Upper lobe of left lung (tissue), 6 donors: ENCODE measurements at regions not wholly inside any gene's neighbourhood (a gene's known extent, or its start where the extent isn't known, plus 50 kb on each side); places are given as distances from the start of the nearest gene placed in this dataset.

Experiments
- ATAC-seq, 2 donors: fragments of 200-7000 bp; cut with Tn5 transposase; one replicate each; pipeline ENCODE4 v1.9.1; 2022; ENCODE audit warnings: mild to moderate bottlenecking in 2 of 2, moderate library complexity in 2 of 2; ENCODE audit not compliant: low FRiP score in 2 of 2
- DNase-seq, 2 donors: peaks; one replicate each; pipeline ENCODE4 v3.0.0-alpha.2; 2019 to 2020
- H3K27ac ChIP-seq, 4 donors: fragments of 200-600 bp; sonication (generic); one replicate each; pipeline ENCODE4 v1.5.1; 2016 to 2019
- H3K27me3 ChIP-seq, 4 donors: fragments of 200-600 bp; sonication (generic); one replicate each; pipeline ENCODE4 v1.5.1; 2017 to 2019
- H3K36me3 ChIP-seq, 4 donors: fragments of 200-600 bp; sonication (generic); one replicate each; pipeline ENCODE4 v1.5.1; 2016 to 2019
- H3K4me1 ChIP-seq, 4 donors: fragments of 200-600 bp; sonication (generic); one replicate each; pipeline ENCODE4 v1.5.1; 2018 to 2019
- H3K4me3 ChIP-seq, 4 donors: fragments of 200-600 bp; sonication (generic); one replicate each; pipeline ENCODE4 v1.5.1; 2017 to 2019; ENCODE audit warnings: mild to moderate bottlenecking in 2 of 4, moderate library complexity in 1 of 4
- H3K9me3 ChIP-seq, 4 donors: fragments of 200-600 bp; sonication (generic); one replicate each; pipeline ENCODE4 v1.5.1; 2018 to 2019
- EP300 ChIP-seq, 4 donors: sonication (generic); formaldehyde crosslinking; IDR thresholded peaks; one replicate each; pipeline ENCODE4 v1.5.1; 2017; ENCODE audit warnings: antibody characterized with exemption in 4 of 4, control low read depth in 2 of 4
- POLR2A ChIP-seq, 4 donors: fragments of 450-650 bp; IDR thresholded peaks; one replicate each; pipeline ENCODE4 v1.5.1; 2016 to 2017; ENCODE audit warnings: antibody characterized with exemption in 4 of 4, mild to moderate bottlenecking in 2 of 4
- POLR2AphosphoS5 ChIP-seq, 2 donors: sonication (generic); formaldehyde crosslinking; IDR thresholded peaks; one replicate each; pipeline ENCODE4 v1.5.1; 2017; ENCODE audit warnings: antibody characterized with exemption in 2 of 2
- WGBS, 2 donors: methylation state at CpG; one replicate each; pipeline ENCODE4 v1.1.5; 2017 to 2018; 5-methylcytosine and 5-hydroxymethylcytosine counted together
- TF ChIP-seq, protein P1 (sequence below), 6 experiments: fragments of 450-650 bp in 4 of 6; fragments of 200-600 bp in 2 of 6; sonication (generic) in 2 of 6; IDR thresholded peaks; one replicate each; pipeline ENCODE4 v1.5.1; 2016 to 2019; ENCODE audit warnings: antibody characterized with exemption in 6 of 6
- donor health status: DM: no; HTN: no; CAD: no; lungs with moderate emphysema.
- donor health status: DM: no; HTN: yes; CAD: no; lungs with severe emphysema.

DNA sequence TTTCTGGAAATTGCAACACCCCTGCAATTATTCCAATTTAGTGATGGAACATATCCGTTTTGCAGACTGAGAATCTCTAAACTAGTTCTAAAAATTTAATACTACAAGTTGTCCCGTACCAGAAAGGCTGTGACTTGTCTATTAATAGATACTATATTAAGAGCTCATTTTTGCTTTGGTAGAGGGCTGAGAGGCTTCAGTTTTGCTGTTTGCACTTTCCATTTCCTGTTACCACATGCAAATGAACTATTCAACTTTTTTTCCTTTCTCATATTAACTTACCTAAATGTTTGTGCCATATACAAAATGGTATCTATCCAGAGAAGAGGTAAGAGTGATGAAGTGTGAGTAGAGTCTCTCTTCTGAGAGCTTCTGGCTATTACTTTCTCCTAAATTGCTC, 101.5 kb upstream of the CRBN start:
- no peak for TF ChIP-seq EP300 (IDR thresholded peaks at IDR 0.05)
- TF ChIP-seq, protein P1, sequence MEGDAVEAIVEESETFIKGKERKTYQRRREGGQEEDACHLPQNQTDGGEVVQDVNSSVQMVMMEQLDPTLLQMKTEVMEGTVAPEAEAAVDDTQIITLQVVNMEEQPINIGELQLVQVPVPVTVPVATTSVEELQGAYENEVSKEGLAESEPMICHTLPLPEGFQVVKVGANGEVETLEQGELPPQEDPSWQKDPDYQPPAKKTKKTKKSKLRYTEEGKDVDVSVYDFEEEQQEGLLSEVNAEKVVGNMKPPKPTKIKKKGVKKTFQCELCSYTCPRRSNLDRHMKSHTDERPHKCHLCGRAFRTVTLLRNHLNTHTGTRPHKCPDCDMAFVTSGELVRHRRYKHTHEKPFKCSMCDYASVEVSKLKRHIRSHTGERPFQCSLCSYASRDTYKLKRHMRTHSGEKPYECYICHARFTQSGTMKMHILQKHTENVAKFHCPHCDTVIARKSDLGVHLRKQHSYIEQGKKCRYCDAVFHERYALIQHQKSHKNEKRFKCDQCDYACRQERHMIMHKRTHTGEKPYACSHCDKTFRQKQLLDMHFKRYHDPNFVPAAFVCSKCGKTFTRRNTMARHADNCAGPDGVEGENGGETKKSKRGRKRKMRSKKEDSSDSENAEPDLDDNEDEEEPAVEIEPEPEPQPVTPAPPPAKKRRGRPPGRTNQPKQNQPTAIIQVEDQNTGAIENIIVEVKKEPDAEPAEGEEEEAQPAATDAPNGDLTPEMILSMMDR (IDR thresholded peaks at IDR 0.05) = no peak
- TF ChIP-seq POLR2AphosphoS5 (IDR thresholded peaks at IDR 0.05) = no peak
- no peak for TF ChIP-seq POLR2A (IDR thresholded peaks at IDR 0.05)
- no peak for ATAC-seq
- DNase-seq = no peak
- H3K27me3 ChIP-seq = no peaks in the 10 kb centered on the region
- H3K27ac ChIP-seq = no peak overlapping the region
- no peaks in the 10 kb centered on the region for H3K36me3 ChIP-seq
- no peak overlapping the region for H3K4me3 ChIP-seq
- no peaks in the 10 kb centered on the region for H3K9me3 ChIP-seq
- 50% methylated on average over 2 of the region's 2 CpGs for WGBS, 2 donors
- H3K4me1 ChIP-seq = no peaks in the 10 kb centered on the region

DNA sequence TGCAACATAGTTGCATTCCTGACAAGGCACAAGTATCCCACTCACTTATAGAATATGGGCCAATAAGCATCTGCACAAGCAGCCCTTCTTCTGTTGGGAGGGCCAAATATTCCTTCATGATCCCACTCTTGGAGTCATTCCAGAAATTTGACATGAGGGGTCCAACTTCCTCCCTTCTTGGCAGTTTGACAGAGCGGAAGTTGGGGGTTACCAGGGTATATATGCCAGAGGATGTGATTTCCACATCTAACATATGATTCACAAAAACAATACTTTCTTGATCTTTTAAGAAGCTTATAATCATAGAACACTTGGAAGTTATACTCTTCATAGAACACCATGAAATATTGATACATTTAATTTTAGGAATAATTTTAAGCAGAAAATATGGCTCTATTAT, 100.9 kb upstream of the CRBN start:
- Histone ChIP-seq H3K4me3 (no peak overlapping the region), H3K27ac (no peak overlapping the region), H3K36me3 (no peaks in the 10 kb centered on the region), H3K9me3 (no peaks in the 10 kb centered on the region), H3K4me1 (no peaks in the 10 kb centered on the region), H3K27me3 (no peaks in the 10 kb centered on the region)
- ATAC-seq = no peak
- TF ChIP-seq POLR2AphosphoS5 (IDR thresholded peaks at IDR 0.05) (no peak), EP300 (IDR thresholded peaks at IDR 0.05) (no peak), POLR2A (IDR thresholded peaks at IDR 0.05) (no peak)
- TF ChIP-seq, protein P1 (IDR thresholded peaks at IDR 0.05) = no peak
- WGBS, 2 donors = 24 to 52% methylated on average over 1 of the region's 1 CpG
- DNase-seq = no peak

DNA sequence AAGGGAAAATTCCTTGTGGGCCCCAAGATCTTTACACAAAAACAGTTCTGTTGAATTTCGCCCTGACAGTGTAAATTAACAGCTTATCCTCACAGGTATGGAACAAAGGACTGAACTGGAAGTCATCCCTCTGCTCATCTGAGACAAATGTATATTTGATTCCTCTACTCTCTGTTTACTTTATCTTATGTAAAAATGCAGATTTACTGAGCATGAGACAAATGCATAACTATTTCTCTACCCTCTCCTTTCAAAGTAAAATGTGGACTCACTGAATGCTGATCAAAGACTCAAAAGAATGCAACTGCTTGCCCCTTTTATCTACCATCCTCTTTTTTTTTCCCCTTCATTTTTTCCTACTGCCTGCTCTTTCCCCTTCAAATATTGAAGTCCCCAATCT, 98.6 kb upstream of the CRBN start:
- H3K36me3 ChIP-seq = no peaks in the 10 kb centered on the region
- ATAC-seq (no peak), DNase-seq (no peak)
- H3K27ac ChIP-seq = no peak overlapping the region
- TF ChIP-seq POLR2AphosphoS5 (IDR thresholded peaks at IDR 0.05) (no peak), EP300 (IDR thresholded peaks at IDR 0.05) (no peak), POLR2A (IDR thresholded peaks at IDR 0.05) (no peak)
- TF ChIP-seq, protein P1 (IDR thresholded peaks at IDR 0.05) = no peak
- no peak overlapping the region for H3K4me3 ChIP-seq
- no peaks in the 10 kb centered on the region for H3K27me3 ChIP-seq
- H3K9me3 ChIP-seq = no peaks in the 10 kb centered on the region
- 46 to 67% methylated on average over 1 of the region's 1 CpG for WGBS, 2 donors
- H3K4me1 ChIP-seq = no peaks in the 10 kb centered on the region

DNA sequence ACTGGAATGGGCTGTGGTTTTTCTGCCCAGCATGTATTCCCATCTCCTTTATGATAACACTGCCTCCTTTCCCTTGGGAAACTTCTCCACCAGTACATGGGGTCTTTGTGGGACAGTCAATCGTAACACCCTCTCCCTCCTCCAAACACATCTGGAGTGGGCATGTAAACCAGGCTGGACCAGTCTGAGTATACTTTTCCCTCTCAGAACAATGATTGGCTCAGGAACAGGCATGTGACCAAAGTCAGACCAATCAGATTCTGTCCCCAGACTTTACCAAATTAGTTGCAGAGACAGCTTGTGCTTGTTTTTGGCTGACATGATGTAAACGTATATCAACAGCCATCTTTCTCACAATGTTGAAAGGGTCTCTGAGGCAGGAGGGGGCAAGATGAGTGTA, 97.1 kb upstream of the CRBN start:
- H3K9me3 ChIP-seq = no peaks in the 10 kb centered on the region

DNA sequence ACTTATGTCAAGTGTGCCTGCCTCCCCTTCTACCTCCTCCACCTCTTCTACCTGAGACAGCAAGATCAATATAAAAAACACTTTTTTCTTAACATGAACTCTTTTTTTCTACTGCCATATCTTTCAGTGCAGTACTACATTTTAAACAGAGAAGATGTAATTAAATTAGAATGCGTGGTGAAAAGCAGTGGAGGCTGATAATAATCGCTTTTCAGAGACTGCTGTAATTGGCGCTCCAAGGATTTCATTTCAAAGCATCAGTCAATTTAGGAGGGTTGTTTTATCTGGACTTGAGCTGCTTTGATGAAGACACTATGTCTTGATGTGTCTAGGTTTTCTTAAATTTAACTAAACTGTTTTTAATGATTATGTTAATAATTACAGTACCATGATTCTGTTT, 85.3 kb upstream of the CRBN start:
- no peaks in the 10 kb centered on the region for H3K4me1 ChIP-seq
- WGBS, 2 donors = 88 to 92% methylated on average over 3 of the region's 3 CpGs
- no peaks in the 10 kb centered on the region for H3K36me3 ChIP-seq
- no peak for ATAC-seq
- TF ChIP-seq, protein P1 (IDR thresholded peaks at IDR 0.05) = no peak
- TF ChIP-seq EP300 (IDR thresholded peaks at IDR 0.05) = no peak
- TF ChIP-seq POLR2AphosphoS5 (IDR thresholded peaks at IDR 0.05) = no peak
- TF ChIP-seq POLR2A (IDR thresholded peaks at IDR 0.05) = no peak
- no peak overlapping the region for H3K27ac ChIP-seq
- no peak overlapping the region for H3K4me3 ChIP-seq
- no peak for DNase-seq
- H3K27me3 ChIP-seq = no peaks in the 10 kb centered on the region
- H3K9me3 ChIP-seq = no peaks in the 10 kb centered on the region

More for the DNA sequence above, 97.1 kb upstream of the CRBN start:
- no peak for TF ChIP-seq POLR2AphosphoS5 (IDR thresholded peaks at IDR 0.05)
- TF ChIP-seq EP300 (IDR thresholded peaks at IDR 0.05) = no peak
- no peak for TF ChIP-seq POLR2A (IDR thresholded peaks at IDR 0.05)
- TF ChIP-seq, protein P1 (IDR thresholded peaks at IDR 0.05) = no peak
- Histone ChIP-seq H3K4me3 (no peak overlapping the region), H3K27me3 (no peaks in the 10 kb centered on the region), H3K27ac (no peak overlapping the region), H3K36me3 (no peaks in the 10 kb centered on the region), H3K4me1 (no peaks in the 10 kb centered on the region)
- DNase-seq (no peak), ATAC-seq (no peak)
- 85 to 88% methylated on average over 2 of the region's 2 CpGs for WGBS, 2 donors
